ENCODE measurements at regions not wholly inside any gene's neighbourhood (a gene's known extent, or its start where the extent isn't known, plus 50 kb on each side); places are given as distances from the start of the nearest gene placed in this dataset.

DNA sequence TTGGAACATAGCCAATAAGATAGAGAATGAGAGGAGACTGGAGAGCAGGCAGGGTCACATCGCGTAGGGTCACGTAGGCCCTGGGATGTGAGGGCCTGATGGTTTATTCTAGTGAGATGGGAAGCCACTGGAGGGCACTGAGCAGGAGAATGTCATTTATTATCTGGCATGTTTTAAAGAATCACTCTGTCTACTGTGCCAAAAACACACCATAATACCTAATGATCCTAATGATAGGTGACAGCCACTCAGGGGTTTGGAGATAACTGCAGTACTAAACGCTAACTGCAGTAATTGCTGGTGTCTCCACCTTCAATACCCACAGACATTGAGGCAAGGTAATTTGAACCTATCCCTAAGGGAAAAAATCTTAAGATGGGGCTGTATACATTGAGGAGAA, 185.4 kb downstream of the TTLL7 start:
- no peak for DNase-seq

DNA sequence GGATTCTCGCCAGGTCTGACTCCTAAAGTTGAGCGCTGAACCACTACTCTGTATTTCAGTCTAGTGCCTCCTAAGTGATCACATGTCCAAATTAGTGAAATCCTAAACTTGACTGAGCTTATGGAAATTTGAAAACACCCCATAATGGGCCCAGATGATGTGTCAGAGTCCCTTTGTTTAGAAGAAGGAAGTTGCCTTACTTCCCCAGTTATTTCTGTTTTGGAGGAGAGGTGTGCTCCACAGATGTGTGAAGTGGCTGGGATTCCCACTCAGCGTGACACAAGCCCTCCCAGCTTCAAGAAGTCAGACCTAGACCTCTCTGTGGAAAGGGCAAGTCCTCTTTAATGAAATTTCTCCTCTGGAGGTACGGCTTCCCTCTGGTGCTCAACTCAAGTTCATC, 188.8 kb downstream of the TTLL7 start:
- no peak for DNase-seq

DNA sequence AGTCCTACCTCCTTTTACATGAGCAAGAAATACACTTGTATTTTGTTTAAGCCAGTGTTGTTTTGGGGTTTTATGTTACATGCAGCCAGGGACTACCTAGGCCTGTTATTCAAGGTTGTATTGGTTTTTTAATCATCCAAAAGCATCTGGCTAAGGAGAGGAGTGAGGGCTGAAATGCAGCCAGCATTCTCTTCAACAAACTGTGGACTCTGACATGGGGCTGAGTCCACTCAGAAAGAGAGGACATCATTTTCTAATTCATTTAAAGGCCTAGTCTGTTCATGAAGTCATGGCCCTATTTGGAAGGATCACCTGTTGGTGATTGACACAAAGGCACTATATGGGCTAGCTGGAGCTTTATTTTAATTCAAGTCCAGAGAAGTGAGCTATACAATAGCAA, 190.4 kb downstream of the TTLL7 start:
- no peak for DNase-seq

DNA sequence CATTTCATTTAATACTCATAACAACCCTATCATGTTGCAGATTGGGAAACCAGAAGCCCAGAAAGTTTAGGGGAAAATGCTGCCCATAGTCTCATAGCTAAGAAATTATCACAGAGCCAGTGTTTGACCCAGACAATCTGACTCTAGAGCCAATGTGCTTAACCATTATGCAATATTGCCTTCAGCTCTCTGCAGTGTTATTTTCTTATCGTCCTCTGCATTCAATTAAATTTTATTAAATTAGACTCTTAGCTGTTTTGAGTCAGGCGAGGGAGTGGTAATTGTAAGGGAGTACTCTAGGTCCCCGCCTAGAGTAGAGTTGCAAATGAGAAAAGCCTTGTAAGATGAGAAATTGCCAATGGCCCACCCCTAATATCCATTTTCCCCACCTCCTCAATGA, 191.1 kb downstream of the TTLL7 start:
- DNase-seq, result no peak

DNA sequence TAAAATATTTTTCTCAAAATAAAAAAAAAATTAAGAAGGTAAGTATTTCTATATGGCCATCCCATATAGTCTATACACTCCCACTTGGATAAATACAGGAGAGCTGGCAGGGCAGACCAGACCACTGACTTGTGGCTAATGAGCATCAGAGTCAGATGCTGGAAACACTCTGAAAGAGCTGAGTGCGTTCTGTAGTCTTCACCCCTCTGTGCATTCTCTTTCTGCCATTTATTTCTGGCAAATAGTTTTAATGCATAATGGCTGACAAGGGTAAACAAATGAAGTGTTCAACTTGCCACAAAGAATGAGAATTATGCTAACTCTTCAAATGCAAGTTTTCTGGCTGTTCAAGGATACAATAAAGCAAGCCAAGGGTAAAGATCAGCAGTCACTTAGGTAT, 191.7 kb downstream of the TTLL7 start:
- DNase-seq, result no peak

DNA sequence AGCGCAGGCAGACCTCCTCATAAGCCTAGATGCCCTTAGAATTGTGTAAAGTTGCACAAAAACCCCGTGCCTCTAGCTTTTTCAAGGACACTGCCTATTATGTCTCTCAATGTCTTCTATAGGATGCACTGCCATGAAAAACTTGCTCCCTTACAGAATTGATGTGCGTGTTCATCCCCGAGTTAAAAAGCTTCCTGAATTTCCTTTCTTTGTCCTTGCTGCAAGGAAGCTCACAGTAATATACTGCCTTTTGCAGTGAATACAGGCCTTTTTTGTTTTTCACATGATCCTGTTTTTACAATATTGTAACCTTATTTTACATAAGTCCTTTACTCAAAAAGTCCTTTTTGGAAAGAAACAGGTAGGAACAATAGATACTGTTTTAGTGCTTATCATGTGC, 193.0 kb downstream of the TTLL7 start:
- no peak for DNase-seq

DNA sequence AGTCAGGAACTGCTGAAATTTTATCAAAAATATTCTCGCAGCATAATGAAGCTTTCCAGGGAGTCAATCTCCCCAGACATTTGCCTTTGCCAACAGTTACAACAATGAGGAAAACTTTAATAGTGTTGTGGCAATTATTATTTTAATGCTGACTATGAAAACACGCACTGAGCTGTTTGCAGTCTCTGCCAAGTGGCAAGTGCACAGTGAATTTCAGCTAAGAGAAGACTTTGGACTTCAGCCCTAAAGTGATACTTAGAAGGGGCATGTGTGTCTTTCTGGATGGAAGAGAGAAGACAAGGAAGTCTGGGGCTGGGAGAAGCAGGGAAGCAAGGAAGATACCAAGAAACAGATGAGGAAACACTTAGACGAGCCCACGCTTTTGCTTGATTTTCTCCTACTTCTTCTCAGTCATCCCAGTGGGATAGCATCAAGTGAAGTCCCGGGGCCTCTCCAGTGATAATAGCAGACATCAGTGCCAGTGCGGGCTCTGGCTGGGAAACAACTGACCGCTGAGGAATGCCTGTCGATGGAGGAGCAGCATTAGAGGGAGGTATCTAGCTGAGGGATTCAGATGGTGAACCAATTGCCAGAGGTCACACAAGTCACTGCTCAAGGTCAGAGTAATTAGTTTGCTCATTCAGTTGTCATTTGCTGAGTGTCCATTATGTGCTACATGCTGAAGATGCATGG, 196.3 kb downstream of the TTLL7 start:
- DNase-seq, result no peak

DNA sequence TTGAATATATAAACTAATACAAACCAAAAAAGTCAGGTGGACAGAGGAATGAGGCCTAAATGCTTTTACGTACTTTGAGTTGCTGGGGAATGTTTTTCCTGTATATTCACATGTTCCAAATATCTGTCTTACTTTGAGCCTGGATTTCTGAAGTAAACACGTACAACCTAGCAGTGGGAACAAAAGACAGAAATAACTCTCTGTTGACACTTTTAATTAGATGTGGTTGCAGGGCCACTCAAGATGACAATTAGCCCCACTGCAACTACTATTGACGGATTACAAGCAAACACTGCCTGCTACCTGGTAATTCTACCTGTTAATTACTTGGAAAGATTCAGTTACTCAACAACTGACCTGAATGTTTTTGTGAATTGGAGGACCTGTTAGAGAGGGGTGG, 196.9 kb downstream of the TTLL7 start:
- peak; percentile 61 for DNase-seq

DNA sequence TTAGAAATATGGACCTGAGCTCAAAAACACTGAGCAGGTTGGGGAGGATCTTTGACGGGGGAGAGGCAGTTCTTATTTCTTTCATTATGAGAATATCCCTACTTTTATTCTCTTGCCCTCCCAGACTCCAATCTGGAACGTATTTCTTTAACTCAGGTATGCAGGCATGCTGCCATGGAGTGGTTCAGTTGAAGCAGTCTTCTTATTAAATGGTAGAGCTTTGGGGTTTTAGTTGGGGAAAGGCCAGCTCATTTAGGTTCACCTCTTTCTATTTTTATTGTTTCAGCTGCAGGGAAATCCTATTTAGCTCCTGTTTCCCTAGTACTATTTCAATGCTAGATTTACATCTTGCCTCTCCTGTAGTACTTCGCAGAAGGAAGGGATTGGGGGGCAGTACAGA, 198.9 kb downstream of the TTLL7 start:
- no peak for DNase-seq

DNA sequence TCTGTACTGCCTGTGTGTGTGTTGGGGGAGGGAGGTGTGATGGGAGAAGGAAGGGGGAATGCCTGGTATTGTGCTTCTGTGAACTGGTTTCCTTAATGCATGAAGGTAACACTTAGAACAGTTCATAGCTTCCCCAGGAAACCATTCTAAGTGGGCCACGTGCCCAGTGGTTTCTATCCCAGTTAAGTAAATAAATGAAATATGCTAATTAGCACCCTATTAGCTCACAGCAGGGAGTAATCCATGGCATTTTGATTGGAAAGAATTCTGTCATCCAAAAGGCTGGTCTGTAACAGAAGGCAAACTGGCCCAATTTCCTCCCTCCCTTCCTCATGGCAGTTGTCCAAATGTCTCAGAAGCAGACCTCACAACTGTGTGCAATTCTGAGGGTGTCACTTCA, 199.3 kb downstream of the TTLL7 start:
- DNase-seq, result no peak

DNA sequence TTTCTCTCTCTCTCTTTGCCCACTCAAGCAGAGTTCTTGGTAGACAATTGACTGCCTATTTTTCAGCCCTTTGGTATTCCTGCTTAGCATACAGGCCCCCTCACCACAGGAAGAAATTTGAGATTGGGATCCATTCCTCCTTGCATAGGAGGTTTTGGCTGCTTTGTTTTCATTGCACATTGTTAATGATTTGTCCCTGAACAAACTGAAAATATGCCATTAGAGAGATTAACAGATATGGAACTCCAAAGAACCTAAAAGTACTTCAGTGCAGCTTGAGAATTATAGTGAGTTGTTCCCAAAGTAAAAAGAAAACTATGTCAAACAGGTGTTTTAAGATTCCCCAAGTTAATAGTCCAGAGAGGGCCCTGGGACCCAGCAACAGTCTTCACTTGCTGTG, 200.0 kb downstream of the TTLL7 start:
- DNase-seq, result no peak

DNA sequence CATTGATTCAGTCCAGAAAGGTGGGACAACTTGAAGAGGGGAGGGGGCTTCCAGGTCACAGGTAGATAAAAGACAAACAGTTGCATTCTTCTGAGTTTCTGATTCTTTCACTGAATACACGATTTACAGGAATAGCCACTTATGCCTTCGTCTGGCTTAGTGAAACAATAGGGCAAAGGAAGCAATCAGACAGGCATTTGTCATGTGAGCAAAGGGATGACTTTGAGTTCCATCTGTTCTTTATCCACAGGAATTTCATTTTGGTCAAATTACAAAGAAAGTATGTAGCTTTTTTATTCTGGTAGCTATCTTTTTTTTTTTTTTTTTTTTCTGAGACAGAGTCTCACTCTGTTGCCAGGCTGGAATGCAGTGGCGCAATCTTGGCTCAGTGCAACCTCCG, 202.5 kb downstream of the TTLL7 start:
- DNase-seq, result no peak

DNA sequence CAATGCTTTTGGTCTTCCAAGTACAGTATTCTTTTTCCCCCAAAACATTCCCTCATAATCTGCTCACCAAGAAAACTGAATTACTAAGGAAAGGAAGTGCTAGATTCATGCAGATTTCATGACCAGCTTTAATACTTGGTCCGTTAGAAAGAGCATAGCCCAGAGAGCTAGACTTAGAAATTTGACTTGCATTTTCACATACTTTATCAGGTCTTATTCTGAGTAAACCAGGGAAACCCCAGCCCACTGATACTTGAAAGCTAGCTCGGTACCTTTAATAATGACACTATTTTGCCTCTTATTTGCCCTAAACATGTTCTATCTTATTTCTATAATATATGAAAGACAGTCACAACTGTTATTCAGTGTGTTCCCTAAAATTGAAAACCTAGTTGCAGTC, 204.5 kb downstream of the TTLL7 start:
- DNase-seq, result no peak

DNA sequence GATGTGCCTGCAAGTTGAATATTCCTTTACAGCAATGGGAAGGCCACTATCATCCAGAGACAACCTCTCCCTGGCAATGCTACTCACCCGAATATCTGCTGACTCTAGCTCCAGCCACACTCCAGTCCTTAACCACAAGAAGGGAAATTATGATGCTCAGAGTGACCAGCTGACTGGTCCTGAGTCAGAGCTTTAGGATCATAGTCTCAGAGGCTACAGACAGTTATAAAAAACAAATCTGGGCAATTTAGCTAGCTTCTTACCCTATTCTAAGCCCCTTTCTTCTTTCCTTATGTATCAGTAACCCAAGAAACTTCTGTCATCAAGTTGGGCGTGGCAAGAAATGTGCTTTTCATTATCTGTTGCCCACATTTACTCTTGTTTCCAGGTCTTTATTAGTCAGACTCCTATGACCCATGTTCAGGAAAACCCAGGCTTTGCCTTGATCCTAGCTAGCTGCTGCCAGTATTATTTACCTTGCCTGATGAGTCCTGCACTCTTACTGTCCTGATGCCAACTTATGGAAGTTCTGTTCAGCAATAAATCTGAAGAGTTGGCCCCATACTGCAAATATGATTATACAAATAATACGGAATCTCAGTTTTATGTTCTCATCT, 207.0 kb downstream of the TTLL7 start:
- no peak for DNase-seq

DNA sequence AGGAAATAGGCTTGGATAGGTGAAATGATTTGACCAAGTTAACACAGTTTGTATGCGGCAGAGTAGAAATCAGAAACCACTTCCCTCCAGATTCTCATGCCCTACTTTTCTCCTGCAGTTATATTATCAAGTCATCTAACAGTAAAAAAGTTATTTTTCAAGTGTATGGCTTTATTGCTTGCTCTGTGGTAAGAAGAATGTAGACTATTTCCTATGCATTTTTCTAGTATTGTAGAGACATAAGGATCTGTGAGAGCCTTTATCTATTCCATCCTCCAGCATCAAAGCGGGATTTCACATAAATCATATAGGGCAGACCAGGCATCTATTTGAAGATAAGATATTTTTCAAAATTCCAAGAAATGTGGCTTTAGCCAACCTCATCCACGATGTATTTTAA, 208.5 kb downstream of the TTLL7 start:
- no peak for DNase-seq

DNA sequence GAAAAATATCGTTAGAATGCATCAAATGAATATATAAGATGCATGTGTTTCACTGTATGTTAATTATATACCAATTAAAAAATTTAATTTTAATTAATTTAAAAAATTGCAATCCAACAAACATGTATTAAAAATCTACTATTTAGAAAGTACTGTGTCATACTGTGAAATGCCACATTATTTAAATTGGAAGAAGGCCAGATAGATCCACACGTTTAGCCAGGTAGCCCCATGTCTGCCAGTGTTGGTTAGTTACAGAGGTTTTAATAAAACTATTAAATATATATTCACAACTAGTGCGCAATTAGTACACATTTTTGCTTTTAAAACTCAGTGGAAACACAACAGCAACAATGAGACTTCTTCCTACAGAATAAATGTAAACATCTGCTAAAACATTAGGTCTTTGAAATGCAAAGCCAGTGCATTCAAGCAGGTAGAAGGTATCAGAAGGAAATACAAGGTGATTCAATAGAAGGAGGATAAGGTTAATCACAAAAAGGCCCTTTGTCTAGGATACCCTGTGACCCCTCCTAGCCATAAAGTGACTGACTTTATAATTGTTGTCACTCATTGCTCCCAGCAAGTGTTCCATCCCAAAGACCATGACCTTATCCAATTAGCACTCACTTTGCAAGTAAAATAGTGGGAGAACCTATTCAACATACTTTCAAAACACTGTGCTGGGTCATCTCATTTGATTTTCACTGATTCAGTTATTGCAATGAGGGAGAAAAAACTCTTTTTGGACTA, 211.5 kb downstream of the TTLL7 start:
- no peak for DNase-seq

DNA sequence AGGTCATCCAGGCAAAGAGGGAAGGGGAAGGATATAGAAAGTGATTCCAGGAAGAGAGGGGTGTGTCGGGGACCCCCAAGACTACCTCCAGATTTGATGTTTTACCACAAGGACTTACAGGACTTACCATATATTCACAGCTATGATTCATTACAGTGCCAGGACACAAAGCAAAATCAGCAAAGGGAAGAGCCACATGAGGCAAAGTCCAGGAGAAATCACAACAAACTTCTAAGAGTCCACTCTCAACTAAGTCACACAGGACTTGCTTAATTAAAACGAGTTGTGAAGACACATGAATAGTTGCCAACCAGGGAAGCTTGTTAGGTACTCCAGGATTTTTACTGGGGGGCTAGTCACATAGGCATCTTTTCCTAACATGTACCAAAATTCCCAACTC, 217.3 kb downstream of the TTLL7 start:
- no peak for DNase-seq

DNA sequence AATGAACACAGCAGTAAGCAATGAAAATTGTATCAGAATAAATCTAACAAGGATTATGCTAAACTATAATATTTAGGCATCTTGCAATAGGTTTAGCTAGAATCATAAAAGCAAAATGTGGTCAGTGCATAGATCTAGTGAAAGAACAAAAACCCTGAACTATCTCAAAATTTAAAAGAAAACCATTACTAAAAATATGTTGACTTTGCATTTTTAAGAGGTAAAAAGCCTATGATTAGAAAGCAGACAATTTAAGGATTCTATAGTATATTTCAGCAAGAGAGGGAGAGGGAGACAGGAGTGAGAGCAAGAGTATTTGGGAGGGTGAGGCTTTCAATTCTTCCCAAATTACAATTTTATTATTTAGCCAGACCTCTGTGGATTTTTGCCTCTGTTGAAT, 219.4 kb downstream of the TTLL7 start:
- no peak for DNase-seq

DNA sequence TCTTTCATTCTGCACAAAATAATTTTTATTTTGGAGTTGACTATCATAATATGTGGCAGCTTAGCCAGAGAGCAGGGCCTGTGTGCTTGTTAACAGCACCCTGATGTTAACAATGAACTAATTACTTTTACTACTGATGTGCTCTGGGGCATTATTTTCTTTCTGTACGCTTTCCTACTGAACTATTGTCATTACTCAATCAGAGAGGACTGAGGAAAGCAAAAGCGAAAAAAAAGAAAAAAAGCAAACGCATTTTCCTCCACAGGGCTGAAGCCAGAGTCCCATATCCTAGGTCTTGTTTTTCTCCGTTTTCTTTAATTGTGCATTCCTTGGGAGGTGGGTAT, 221.2 kb downstream of the TTLL7 start:
- no peak for DNase-seq

DNA sequence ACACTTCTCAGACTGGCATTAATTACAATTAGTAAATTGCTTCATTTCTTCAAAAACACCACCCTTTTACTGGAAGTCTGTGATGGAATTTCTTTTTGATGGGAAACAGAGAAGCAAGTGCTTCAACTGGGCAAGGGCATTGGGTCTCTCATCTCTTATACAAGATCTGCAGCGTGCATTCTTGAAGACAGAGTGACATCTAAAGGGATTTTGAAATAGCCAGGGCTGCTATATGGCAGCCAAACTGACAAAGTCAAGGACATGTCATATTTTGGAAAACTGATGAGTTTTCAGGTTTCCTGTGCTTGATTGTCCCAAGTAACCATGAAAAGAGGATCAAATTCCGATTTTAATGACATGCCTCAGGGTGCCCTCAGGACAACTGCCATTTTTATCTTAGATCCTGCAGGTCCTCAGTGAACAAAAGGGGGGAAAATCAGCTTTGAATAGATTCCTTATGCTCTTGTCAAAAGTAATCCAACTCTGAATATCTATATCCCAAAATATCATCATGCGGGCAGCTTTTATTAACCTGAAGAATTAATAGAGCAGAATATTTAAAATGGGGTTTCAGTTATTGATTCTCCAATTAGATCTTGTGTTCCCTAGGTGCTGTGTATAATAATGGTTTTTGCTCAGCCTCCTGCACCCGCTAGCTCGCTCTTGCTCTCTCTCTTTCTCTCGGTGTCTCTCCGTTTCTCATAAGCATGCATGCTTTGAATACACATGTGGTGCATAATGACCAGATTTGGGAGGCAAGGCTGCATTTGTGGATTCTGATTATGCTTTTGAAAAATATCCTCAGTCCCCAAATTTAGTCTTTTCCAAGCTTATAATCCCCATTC, 221.8 kb downstream of the TTLL7 start:
- DNase-seq, result no peak

DNA sequence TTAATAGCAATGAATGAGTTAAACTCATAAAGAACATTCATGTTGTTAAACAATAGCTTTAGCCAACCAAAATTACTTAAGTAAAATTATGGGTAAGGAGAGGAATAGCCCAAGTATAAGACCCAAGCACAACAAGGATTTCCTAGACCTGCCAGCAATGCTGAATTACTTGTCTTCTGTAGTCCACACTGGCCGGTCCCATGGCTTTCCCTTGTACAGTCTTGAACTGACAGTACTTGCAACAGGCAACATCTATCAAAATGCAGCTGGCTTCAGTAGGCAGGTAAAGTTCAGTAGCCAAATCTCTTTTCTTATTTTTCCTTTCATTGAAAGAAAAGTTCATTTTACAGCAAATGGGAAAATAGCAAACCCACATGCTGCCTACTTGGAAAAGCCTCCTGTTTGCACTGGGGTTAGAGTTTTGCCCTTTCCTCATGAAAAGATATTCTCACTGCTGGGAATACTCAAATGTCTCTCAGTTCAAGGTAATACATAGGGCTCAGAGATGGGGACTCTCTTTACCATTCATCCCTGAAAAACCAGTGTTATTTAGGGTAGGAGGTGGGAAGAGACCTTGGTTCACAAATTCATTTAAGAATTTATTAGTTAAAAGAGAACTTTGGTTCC, 222.8 kb downstream of the TTLL7 start:
- no peak for DNase-seq

DNA sequence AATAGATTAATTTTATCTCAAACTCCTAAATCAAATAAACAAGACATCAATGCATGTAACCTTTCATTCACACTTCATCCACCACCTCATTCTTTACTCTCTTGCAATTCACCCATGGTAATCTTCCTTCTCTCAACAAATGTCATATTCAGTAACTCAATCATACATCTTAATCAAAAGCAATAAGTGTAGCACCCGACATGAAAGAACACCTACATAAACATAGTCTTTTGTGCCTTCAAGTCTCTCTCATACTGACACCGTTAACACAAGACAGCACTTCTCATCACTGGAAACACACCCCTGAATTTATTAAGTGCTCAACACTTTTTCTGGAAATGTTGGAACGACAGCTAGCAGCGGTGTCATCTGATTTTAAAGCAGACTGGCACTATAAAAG, 225.9 kb downstream of the TTLL7 start:
- no peak for DNase-seq

DNA sequence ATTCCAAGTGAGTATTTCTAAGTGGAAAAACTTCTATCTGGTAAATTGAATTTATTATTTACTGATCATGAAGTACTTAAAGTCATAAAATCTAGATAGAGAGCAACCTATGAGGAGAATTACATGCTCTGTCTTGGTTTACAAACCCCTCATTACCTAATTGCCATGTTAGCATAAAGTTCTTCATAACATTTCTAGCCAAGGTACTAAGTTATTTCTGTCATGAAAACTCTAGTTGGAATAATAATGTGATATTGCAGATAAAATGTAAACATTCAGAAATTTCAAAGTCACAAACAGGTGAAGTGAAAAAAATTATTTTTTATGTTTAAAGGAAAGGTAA, 228.6 kb downstream of the TTLL7 start:
- DNase-seq, result no peak

All from NCI-H2081 treated with DMSO at 0.1 percent for 48 hours (cell line).